ENCODE measurements at regions not wholly inside any gene's neighbourhood (a gene's known extent, or its start where the extent isn't known, plus 50 kb on each side); places are given as distances from the start of the nearest gene placed in this dataset.

DNA sequence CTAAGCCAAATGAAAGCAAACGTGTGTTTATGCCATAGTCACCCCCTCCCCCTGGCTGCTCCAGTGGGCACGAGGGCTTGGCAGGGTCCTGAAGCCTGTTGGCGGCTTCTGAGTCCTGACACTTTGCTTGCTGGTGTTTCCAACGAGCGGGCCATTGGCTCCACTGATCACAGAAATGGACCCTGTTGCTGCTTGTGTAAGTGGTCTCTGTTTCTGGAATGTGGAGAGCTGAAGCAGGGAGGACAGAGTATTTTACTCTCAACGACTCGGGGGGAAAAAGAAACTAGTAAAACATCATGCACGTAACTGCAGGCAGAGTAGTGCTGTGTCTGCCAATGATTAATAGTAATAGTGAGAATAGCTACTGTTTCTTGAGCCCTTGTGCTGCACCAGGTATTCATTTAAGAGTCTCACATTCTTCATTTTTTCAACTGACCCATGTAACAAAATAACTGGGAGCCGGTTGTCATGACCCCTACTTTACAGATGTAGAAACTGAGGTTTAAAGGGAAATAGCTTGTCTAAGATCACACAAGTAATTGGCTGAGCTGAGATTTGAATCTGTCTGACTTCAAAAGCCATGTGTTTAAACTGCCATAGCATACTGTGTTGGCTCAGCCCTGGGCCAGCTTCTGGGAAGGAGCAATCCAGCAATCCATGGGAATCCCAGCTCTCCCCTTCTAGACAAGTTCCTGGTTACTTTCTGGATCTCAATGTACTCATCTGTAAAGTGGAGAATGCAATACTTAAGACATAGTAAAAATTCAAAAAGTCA lies 526.7 kb downstream of the INSC start:
- H3K4me2 ChIP-seq, result no peak overlapping the region
- no peaks in the 10 kb centered on the region for H4K20me1 ChIP-seq
- TF ChIP-seq Cebpa-rat (IDR thresholded peaks at IDR 0.05), result no peak
- H3K27me3 ChIP-seq, result no peaks in the 10 kb centered on the region
- H3K36me3 ChIP-seq, result no peaks in the 10 kb centered on the region
- no peak overlapping the region for H3K4me3 ChIP-seq
- H3K27ac ChIP-seq, result no peak overlapping the region
- no peaks in the 10 kb centered on the region for H3K4me1 ChIP-seq
- no peak overlapping the region for H3K9ac ChIP-seq
- no peaks in the 10 kb centered on the region; the same call in 1 of the 2 replicates for H3K9me3 ChIP-seq

- Histone ChIP-seq H3K27ac (no peak overlapping the region), H3K27me3 (0 out of 2 replicates have a peak, but pooled peaks cover under 1% of the 10 kb centered on the region), H3K9me3 (no peaks in the 10 kb centered on the region), H3K4me3 (no peak overlapping the region), H3K4me2 (no peak overlapping the region), H3K4me1 (peaks cover 6% of the 10 kb centered on the region), H3K9ac (no peak overlapping the region), H4K20me1 (no peaks in the 10 kb centered on the region), H3K36me3 (no peaks in the 10 kb centered on the region)
- TF ChIP-seq Cebpa-rat (IDR thresholded peaks at IDR 0.05), result no peak
These were observed 530.5 kb downstream of the INSC start for GRCh38 chr11:15645201-15645600.

DNA sequence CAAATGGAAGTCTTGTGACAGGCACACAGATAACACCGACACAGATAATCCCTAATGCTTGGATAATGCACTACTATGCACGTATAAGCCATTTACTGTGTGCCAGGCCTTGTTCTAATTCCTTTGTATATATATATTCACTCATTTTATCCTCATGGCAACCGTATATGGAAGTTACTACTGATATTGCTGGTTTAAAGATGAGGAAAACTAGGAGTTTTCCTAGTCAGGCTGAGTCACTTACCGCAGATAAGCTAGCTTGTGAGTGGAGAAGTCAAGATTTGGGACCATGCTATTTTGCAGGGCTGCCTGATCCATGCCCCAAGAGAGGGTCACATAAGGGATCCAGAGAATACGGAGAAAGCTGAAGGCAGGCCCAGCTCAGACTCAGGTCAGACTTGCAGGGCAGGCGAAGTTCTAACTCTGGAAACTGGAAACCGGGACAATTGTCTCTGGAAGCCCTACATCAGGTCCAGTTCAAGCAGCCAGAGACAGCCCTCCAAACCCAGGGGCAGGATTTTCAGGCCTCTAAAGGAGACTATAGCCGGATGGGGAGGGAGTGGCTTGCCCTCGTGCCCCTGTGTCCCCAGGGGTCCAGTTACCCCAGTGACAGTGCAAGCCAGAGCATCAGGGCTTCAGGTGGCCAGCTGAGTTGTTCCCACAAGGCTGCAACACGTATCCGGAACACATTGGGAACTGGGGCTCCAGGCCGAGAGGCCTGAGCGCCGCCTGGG lies 534.8 kb downstream of the INSC start:
- Histone ChIP-seq H3K4me2 (peak overlapping the region; percentile 95), H4K20me1 (no peaks in the 10 kb centered on the region), H3K27me3 (peaks cover 18% of the 10 kb centered on the region), H3K27ac (no peak overlapping the region), H3K9me3 (no peaks in the 10 kb centered on the region), H3K4me1 (peaks cover 15% of the 10 kb centered on the region), H3K36me3 (no peaks in the 10 kb centered on the region), H3K4me3 (peak overlapping the region; percentile 58; the same call in 1 of the 2 replicates), H3K9ac (no peak overlapping the region)
- no peak for TF ChIP-seq Cebpa-rat (IDR thresholded peaks at IDR 0.05)

GRCh38 chr11:15650105-15650938 lies 535.6 kb downstream of the INSC start:
- Histone ChIP-seq H3K4me2 (peak overlapping the region; percentile 95), H3K9ac (peak overlapping the region; percentile 50; the same call in 1 of the 2 replicates), H3K27me3 (peaks cover 18% of the 10 kb centered on the region), H3K27ac (no peak overlapping the region; the same call in 1 of the 2 replicates), H4K20me1 (no peaks in the 10 kb centered on the region), H3K36me3 (no peaks in the 10 kb centered on the region), H3K4me3 (peak overlapping the region; percentile 58), H3K4me1 (peaks cover 15% of the 10 kb centered on the region), H3K9me3 (no peaks in the 10 kb centered on the region)
- no peak for TF ChIP-seq Cebpa-rat (IDR thresholded peaks at IDR 0.05)

DNA sequence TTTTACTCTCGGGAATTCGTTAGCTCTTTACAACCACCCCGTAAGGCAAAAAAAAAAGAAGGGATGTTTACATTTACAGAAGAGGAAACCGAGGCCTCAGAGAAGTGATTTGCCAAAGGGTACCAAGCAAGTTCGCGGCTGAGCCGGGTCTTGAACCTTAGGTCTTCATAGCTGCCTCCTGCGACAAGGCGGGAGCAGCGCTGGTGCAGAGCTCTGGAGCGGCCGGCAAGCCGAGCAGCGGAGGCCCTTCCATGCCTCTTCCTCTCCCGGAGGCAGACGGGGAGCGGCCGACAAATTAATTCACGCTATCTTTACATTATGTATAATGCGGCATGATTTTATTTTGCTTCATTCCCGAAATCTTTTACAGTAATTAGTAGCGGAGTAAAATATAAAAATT lies 536.3 kb downstream of the INSC start:
- H3K4me3 ChIP-seq, result no peak overlapping the region; the same call in 1 of the 2 replicates
- H3K27me3 ChIP-seq, result peaks cover 18% of the 10 kb centered on the region
- no peaks in the 10 kb centered on the region for H4K20me1 ChIP-seq
- TF ChIP-seq Cebpa-rat (IDR thresholded peaks at IDR 0.05), result no peak
- H3K4me1 ChIP-seq, result peaks cover 15% of the 10 kb centered on the region
- no peak overlapping the region for H3K9ac ChIP-seq
- H3K36me3 ChIP-seq, result no peaks in the 10 kb centered on the region
- no peak overlapping the region for H3K27ac ChIP-seq
- peak overlapping the region; percentile 95 for H3K4me2 ChIP-seq
- H3K9me3 ChIP-seq, result no peaks in the 10 kb centered on the region

DNA sequence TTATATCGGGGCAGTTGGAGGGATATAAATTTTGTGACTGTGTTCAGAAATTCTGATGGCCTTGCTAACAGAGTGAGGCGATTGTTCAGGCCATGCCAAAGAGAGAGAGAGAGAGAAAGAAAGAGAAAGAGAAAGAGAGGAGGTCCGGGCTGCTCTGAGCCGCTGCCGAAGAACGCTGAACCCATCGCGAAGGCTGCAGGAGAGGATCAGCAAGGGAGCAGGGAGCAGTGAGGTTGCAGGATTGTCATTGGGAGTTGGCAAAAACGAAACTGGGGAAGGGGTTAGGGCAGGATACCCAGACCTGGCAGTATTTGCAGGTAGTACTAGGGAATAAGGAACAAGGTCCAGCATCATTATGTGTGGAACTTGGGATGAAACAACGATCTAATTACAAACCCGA lies 537.1 kb downstream of the INSC start:
- no peak overlapping the region for H3K27ac ChIP-seq
- no peaks in the 10 kb centered on the region for H3K36me3 ChIP-seq
- peaks cover 15% of the 10 kb centered on the region for H3K4me1 ChIP-seq
- no peak overlapping the region for H3K4me3 ChIP-seq
- H3K4me2 ChIP-seq, result no peak overlapping the region
- H4K20me1 ChIP-seq, result no peaks in the 10 kb centered on the region
- H3K9me3 ChIP-seq, result no peaks in the 10 kb centered on the region
- H3K9ac ChIP-seq, result no peak overlapping the region
- peaks cover 18% of the 10 kb centered on the region for H3K27me3 ChIP-seq
- TF ChIP-seq Cebpa-rat (IDR thresholded peaks at IDR 0.05), result no peak

- peaks cover 18% of the 10 kb centered on the region for H3K4me1 ChIP-seq
These were observed 538.5 kb downstream of the INSC start for GRCh38 chr11:15653191-15653710.

DNA sequence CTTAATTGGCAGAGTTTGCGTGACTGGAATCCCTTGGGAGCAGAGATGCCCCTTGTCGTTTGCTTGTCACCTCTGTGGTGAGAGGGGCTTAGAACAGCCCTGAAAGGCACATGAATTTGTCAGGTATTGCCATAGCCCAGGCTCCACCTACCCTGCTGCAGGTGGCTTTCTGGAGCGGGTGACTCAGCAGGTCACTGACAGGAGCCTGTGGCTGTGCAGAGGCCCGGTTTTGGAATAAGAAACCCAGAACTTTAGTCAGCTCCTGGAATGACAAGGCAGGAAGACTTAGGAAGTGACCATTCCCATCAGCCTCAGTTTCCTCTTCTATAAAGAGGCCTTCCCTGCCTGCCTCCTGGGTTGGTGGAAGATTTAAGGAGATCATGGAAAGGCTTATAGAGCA lies 539.7 kb downstream of the INSC start:
- Histone ChIP-seq H3K27ac (no peak overlapping the region), H3K9ac (no peak overlapping the region), H3K36me3 (no peaks in the 10 kb centered on the region), H3K4me2 (no peak overlapping the region), H3K9me3 (no peaks in the 10 kb centered on the region), H3K27me3 (peaks cover 18% of the 10 kb centered on the region), H3K4me1 (peaks cover 19% of the 10 kb centered on the region), H3K4me3 (no peak overlapping the region), H4K20me1 (no peaks in the 10 kb centered on the region)
- TF ChIP-seq Cebpa-rat (IDR thresholded peaks at IDR 0.05), result no peak

More at GRCh38 chr11:15653191-15653710, 538.5 kb downstream of the INSC start:
- no peak for TF ChIP-seq Cebpa-rat (IDR thresholded peaks at IDR 0.05)
- no peak overlapping the region for H3K9ac ChIP-seq
- H4K20me1 ChIP-seq, result no peaks in the 10 kb centered on the region
- no peak overlapping the region for H3K4me3 ChIP-seq
- no peak overlapping the region for H3K4me2 ChIP-seq
- peaks cover 18% of the 10 kb centered on the region for H3K27me3 ChIP-seq
- H3K36me3 ChIP-seq, result no peaks in the 10 kb centered on the region
- no peak overlapping the region for H3K27ac ChIP-seq
- no peaks in the 10 kb centered on the region for H3K9me3 ChIP-seq

DNA sequence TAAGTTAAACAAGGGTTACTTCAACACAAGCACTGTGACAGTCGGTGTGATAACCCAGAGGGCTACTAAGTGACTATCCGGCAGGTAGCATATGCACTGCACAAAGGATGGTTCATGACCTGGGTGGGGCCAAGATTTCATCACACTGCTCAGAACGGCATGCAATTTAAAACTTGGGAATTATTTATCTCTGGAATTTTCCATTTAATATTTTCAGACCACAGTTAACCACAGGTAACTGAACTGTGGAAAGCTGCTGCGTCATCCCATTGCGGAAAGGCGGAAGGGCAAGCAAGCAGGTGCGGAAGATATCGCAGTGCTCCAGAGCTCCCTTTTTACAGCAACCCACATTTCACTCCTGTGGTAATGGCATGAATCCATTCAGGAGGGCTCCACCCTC lies 540.8 kb downstream of the INSC start:
- Histone ChIP-seq H3K36me3 (no peaks in the 10 kb centered on the region), H3K9ac (no peak overlapping the region), H3K4me2 (no peak overlapping the region), H3K27me3 (peaks cover 14% of the 10 kb centered on the region), H4K20me1 (no peaks in the 10 kb centered on the region), H3K27ac (no peak overlapping the region), H3K4me1 (peaks cover 10% of the 10 kb centered on the region), H3K4me3 (no peak overlapping the region), H3K9me3 (no peaks in the 10 kb centered on the region)
- TF ChIP-seq Cebpa-rat (IDR thresholded peaks at IDR 0.05), result no peak

Measured in BLaER1 (cell line).